ENCODE measurements at regions not wholly inside any gene's neighbourhood (a gene's known extent, or its start where the extent isn't known, plus 50 kb on each side); places are given as distances from the start of the nearest gene placed in this dataset.
A peak's percentile ranks its signal among the peaks of the same experiment; 100 is the strongest.

GRCh38 chr20:4600308-4601014, 85.8 kb upstream of the PRNP start:
- H3K4me1 ChIP-seq = peaks cover 0 to 2% (median 0%) of the 10 kb centered on the region in 4 donors
- peaks cover 0 to 4% of the 10 kb centered on the region in 2 donors for H3K27me3 ChIP-seq
- ATAC-seq (no peak), DNase-seq (no peak)
- no peak overlapping the region for H3K4me3 ChIP-seq
- TF ChIP-seq CTCF (IDR thresholded peaks at IDR 0.05) (no peak), POLR2A (IDR thresholded peaks at IDR 0.05) (no peak)
- no peaks in the 10 kb centered on the region for H3K9me3 ChIP-seq
- intact Hi-C loops (cut with DNase I) = no loop called here
- H3K36me3 ChIP-seq = no peaks in the 10 kb centered on the region
- H3K27ac ChIP-seq = no peak overlapping the region
- WGBS (ENCODE audit: insufficient coverage, low coverage, low lambda C conversion rate, missing lambda C conversion rate) = 51% methylated on average over 5 of the region's 6 CpGs

GRCh38 chr20:4597215-4597614, 89.0 kb upstream of the PRNP start:
- intact Hi-C loops (cut with DNase I) = no loop called here
- WGBS (ENCODE audit: insufficient coverage, low coverage, low lambda C conversion rate, missing lambda C conversion rate) = 81% methylated on average over 5 of the region's 5 CpGs
- H3K4me1 ChIP-seq = peaks cover 0 to 8% (median 3%) of the 10 kb centered on the region in 4 donors
- no peaks in the 10 kb centered on the region for H3K36me3 ChIP-seq
- no peak overlapping the region for H3K4me3 ChIP-seq
- DNase-seq (no peak), ATAC-seq (no peak)
- no peak overlapping the region for H3K27ac ChIP-seq
- peaks cover 0 to 4% of the 10 kb centered on the region in 2 donors for H3K27me3 ChIP-seq
- no peaks in the 10 kb centered on the region for H3K9me3 ChIP-seq
- TF ChIP-seq CTCF (IDR thresholded peaks at IDR 0.05) = no peak

- Histone ChIP-seq H3K36me3 (no peaks in the 10 kb centered on the region), H3K4me3 (no peak overlapping the region), H3K9me3 (no peaks in the 10 kb centered on the region), H3K4me1 (peaks cover 0 to 10% (median 2%) of the 10 kb centered on the region in 4 donors), H3K27ac (no peak overlapping the region), H3K27me3 (no peaks in the 10 kb centered on the region)
- TF ChIP-seq CTCF (IDR thresholded peaks at IDR 0.05) (no peak), POLR2A (IDR thresholded peaks at IDR 0.05) (no peak)
- no peak for ATAC-seq
- DNase-seq = no peak
- 28% methylated on average over 7 of the region's 9 CpGs for WGBS (ENCODE audit: insufficient coverage, low coverage, low lambda C conversion rate, missing lambda C conversion rate)
- intact Hi-C loops (cut with DNase I) = loop anchor here in 1 of 2 donors (5.0 kb wide), 2 partner anchors 341 to 491 kb away; no protein-coding TSS in a partner anchor
Measured at GRCh38 chr20:4593149-4593525, 93.1 kb upstream of the PRNP start.

GRCh38 chr20:4592316-4593148, 93.7 kb upstream of the PRNP start:
- peak; percentile 90 to 96 (median 91) for ATAC-seq
- TF ChIP-seq CTCF (IDR thresholded peaks at IDR 0.05) (peak; percentile 85 to 97 (median 94)), POLR2A (IDR thresholded peaks at IDR 0.05) (no peak)
- Histone ChIP-seq H3K4me3 (peak overlapping the region; percentile 21 to 43 (median 35)), H3K27me3 (no peaks in the 10 kb centered on the region), H3K4me1 (peaks cover 0 to 10% (median 2%) of the 10 kb centered on the region in 4 donors), H3K27ac (no peak overlapping the region), H3K9me3 (no peaks in the 10 kb centered on the region), H3K36me3 (no peaks in the 10 kb centered on the region)
- intact Hi-C loops (cut with DNase I) = loop anchor here in 1 of 2 donors (5.0 kb wide), 2 partner anchors 340 to 490 kb away; no protein-coding TSS in a partner anchor
- DNase-seq = peak in 2 of 3 donors; percentile 51 to 56
- WGBS (ENCODE audit: insufficient coverage, low coverage, low lambda C conversion rate, missing lambda C conversion rate) = 5% methylated on average over 14 of the region's 46 CpGs

Measured in right lobe of liver (tissue), 6 donors.